ENCODE measurements at regions not wholly inside any gene's neighbourhood (a gene's known extent, or its start where the extent isn't known, plus 50 kb on each side); places are given as distances from the start of the nearest gene placed in this dataset.

GRCh38 chr11:92342886-92343285, 118.3 kb downstream of the FAT3 start:
- DNase-seq (ENCODE audit: extremely low spot score) = no peak
- POLR2A ChIA-PET = no interaction called here
- TF ChIP-seq, protein P1, sequence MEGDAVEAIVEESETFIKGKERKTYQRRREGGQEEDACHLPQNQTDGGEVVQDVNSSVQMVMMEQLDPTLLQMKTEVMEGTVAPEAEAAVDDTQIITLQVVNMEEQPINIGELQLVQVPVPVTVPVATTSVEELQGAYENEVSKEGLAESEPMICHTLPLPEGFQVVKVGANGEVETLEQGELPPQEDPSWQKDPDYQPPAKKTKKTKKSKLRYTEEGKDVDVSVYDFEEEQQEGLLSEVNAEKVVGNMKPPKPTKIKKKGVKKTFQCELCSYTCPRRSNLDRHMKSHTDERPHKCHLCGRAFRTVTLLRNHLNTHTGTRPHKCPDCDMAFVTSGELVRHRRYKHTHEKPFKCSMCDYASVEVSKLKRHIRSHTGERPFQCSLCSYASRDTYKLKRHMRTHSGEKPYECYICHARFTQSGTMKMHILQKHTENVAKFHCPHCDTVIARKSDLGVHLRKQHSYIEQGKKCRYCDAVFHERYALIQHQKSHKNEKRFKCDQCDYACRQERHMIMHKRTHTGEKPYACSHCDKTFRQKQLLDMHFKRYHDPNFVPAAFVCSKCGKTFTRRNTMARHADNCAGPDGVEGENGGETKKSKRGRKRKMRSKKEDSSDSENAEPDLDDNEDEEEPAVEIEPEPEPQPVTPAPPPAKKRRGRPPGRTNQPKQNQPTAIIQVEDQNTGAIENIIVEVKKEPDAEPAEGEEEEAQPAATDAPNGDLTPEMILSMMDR (IDR thresholded peaks at IDR 0.05; ENCODE audit: control extremely low read depth, extremely low read depth, low read depth, missing control alignments) = no peak
- CTCF ChIA-PET = interaction anchor here (1.2 kb wide), 1 partner anchor 28 kb away, joined by 3 read pairs; no protein-coding TSS in a partner anchor

DNA sequence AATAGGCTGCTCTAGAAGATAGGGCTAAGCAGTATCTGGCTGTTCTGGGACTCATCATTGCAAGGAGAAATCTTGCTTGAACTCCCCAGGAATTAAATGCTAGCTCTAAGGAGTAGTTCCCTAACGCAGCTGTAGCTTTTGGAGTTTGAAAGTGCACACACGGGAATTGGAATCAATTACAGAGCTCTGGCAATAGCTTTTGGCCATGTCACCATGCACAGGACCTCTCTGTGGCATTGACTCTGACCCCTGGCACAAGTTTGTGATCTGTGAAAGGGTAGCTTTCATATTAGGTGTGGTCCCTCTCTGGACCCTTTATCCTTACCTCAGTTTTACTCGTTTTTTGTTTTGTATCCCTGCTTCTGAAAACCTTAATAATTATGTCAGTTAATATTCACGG, 121.6 kb downstream of the FAT3 start:
- no peak for DNase-seq (ENCODE audit: extremely low spot score)
- TF ChIP-seq, protein P1 (IDR thresholded peaks at IDR 0.05; ENCODE audit: control extremely low read depth, extremely low read depth, low read depth, missing control alignments) = no peak
- ChIA-PET POLR2A (no interaction called here), CTCF (interaction anchor here (0.9 to 2.9 kb wide), 6 partner anchors 9 to 34 kb away, joined by 3 to 10 read pairs (median 3); no protein-coding TSS in a partner anchor)

DNA sequence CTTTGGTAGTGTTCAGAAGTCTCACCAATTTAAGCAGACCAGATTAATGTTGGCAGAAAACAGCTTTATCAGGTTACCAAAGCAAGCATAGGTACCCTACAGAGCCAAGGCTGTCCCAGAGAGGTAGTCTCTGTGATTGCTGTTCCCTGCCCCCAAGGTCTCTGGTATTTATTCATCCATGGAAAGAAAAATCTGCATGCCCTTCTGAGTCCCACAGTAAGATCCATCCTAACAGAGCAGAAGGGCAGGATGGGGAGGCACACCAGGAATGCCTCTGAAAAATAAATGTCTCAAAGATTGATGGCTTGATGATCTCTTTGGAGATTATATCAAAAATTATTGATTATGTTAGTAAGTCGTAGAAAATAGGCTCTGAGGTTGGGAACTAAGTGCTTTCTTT, 122.8 kb downstream of the FAT3 start:
- ChIA-PET CTCF (interaction anchor here (2.9 kb wide), 1 partner anchor 11 kb away, joined by 10 read pairs; no protein-coding TSS in a partner anchor), POLR2A (no interaction called here)
- TF ChIP-seq, protein P1 (IDR thresholded peaks at IDR 0.05; ENCODE audit: control extremely low read depth, extremely low read depth, low read depth, missing control alignments) = no peak
- DNase-seq (ENCODE audit: extremely low spot score) = no peak

GRCh38 chr11:92349486-92350156, 125.0 kb downstream of the FAT3 start:
- POLR2A ChIA-PET = no interaction called here
- CTCF ChIA-PET = interaction anchor here (1.0 kb wide), 1 partner anchor 20 kb away, joined by 3 read pairs; no protein-coding TSS in a partner anchor
- no peak for DNase-seq (ENCODE audit: extremely low spot score)
- TF ChIP-seq, protein P1 (IDR thresholded peaks at IDR 0.05; ENCODE audit: control extremely low read depth, extremely low read depth, low read depth, missing control alignments) = no peak

DNA sequence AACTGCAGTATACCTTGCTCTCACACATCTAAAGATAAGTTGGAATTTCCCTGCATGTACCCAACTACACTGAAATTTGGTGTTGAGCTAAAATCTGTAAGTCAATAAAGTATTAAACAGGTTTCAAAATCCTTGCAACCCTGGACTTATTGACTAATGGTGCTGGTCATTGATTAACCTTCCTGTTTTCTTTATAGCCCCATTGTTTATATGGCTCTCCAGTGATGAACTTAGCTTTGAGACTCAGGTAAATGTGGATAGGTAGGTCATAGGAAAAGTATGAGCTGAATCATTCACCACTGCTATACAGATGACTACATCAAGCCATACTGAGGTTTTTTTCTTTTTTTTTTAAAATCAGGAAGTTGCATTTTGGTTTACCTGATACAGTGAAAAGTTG, 132.7 kb downstream of the FAT3 start:
- TF ChIP-seq, protein P1 (IDR thresholded peaks at IDR 0.05; ENCODE audit: control extremely low read depth, extremely low read depth, low read depth, missing control alignments) = no peak
- no peak for DNase-seq (ENCODE audit: extremely low spot score)
- ChIA-PET CTCF (interaction anchor here (0.8 to 2.2 kb wide), 4 partner anchors 11 to 56 kb away, joined by 3 to 10 read pairs (median 3); no protein-coding TSS in a partner anchor), POLR2A (no interaction called here)

GRCh38 chr11:92357841-92358240, 133.2 kb downstream of the FAT3 start:
- TF ChIP-seq, protein P1 (IDR thresholded peaks at IDR 0.05; ENCODE audit: control extremely low read depth, extremely low read depth, low read depth, missing control alignments) = no peak
- no peak for DNase-seq (ENCODE audit: extremely low spot score)
- ChIA-PET CTCF (interaction anchor here (0.8 to 2.2 kb wide), 3 partner anchors 12 to 57 kb away, joined by 3 to 10 read pairs (median 3); no protein-coding TSS in a partner anchor), POLR2A (no interaction called here)
